Loucy (cell line): ENCODE measurements at regions not wholly inside any gene's neighbourhood (a gene's known extent, or its start where the extent isn't known, plus 50 kb on each side); places are given as distances from the start of the nearest gene placed in this dataset.

Experiments
- EZH2phosphoT487 ChIP-seq: fragments of 200-600 bp; IDR thresholded peaks from 2 replicates; pipeline ENCODE4 v1.6.1; 2018; ENCODE audit warnings: antibody characterized with exemption, mild to moderate bottlenecking, moderate library complexity, borderline replicate concordance
- TF ChIP-seq, protein P1 (sequence below): fragments of 200-600 bp; sonication (generic); conservative IDR thresholded peaks from 2 replicates; pipeline ENCODE4 v1.5.1; 2014; ENCODE audit warnings: mild to moderate bottlenecking, antibody characterized with exemption, low read length

DNA sequence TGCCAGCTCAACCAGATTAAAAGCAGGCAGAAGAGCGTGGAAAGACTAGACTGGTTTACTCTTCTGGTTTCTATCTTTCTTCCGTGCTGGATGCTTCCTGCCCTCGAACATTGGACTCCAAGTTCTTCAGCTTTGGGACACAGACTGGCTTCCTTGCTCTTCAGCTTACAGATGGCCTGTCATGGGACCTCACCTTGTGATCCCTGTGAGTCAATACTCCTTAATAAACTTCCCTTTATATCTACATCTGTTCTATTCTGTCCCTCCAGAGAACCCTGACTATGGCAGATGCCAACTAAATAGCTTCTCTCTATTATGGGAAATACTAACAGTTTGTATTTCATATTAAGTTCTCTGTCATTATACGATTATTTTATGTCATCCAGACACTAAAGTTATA, 609.1 kb downstream of the LMO7 start:
- TF ChIP-seq, protein P1, sequence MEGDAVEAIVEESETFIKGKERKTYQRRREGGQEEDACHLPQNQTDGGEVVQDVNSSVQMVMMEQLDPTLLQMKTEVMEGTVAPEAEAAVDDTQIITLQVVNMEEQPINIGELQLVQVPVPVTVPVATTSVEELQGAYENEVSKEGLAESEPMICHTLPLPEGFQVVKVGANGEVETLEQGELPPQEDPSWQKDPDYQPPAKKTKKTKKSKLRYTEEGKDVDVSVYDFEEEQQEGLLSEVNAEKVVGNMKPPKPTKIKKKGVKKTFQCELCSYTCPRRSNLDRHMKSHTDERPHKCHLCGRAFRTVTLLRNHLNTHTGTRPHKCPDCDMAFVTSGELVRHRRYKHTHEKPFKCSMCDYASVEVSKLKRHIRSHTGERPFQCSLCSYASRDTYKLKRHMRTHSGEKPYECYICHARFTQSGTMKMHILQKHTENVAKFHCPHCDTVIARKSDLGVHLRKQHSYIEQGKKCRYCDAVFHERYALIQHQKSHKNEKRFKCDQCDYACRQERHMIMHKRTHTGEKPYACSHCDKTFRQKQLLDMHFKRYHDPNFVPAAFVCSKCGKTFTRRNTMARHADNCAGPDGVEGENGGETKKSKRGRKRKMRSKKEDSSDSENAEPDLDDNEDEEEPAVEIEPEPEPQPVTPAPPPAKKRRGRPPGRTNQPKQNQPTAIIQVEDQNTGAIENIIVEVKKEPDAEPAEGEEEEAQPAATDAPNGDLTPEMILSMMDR: no peak
- TF ChIP-seq EZH2phosphoT487: no peak
